A673 (cell line): ENCODE measurements at regions not wholly inside any gene's neighbourhood (a gene's known extent, or its start where the extent isn't known, plus 50 kb on each side); places are given as distances from the start of the nearest gene placed in this dataset.

ENCODE experiments used
- EZH2 ChIP-seq: fragments of 200-600 bp; sonication (generic); IDR thresholded peaks from 2 replicates; pipeline ENCODE4 v1.6.1; 2017; ENCODE audit warnings: borderline replicate concordance, low read depth, mild to moderate bottlenecking, mixed read lengths, antibody characterized with exemption, low read length; ENCODE audit not compliant: poor library complexity, severe bottlenecking
- TF ChIP-seq, protein P1 (sequence below): fragments of 300-800, 200-600 bp; sonication (generic); conservative IDR thresholded peaks from 2 replicates; pipeline ENCODE4 v1.5.1; 2017; ENCODE audit warnings: low read depth, mild to moderate bottlenecking, antibody characterized with exemption, low read length, moderate library complexity, mixed read lengths

DNA sequence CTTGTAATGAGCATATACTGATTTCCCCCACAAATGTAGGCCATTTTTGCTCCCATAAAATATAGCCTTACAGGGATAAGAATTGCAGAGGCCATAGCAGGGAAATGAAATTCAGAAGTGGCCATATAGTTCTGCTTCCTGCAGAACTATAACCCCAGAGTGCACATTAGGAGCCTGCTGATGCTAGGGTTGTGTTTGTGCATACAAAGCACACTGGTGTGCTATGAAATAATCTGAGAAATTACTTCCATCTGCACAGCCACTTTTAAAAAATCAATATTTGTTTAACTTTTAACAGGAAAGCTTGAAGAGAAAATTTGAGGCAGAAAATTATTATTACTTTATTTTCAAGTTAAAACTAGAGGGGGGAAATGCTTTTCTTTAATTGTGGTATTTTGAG, 380.3 kb downstream of the MRPS30 start:
- TF ChIP-seq, protein P1, sequence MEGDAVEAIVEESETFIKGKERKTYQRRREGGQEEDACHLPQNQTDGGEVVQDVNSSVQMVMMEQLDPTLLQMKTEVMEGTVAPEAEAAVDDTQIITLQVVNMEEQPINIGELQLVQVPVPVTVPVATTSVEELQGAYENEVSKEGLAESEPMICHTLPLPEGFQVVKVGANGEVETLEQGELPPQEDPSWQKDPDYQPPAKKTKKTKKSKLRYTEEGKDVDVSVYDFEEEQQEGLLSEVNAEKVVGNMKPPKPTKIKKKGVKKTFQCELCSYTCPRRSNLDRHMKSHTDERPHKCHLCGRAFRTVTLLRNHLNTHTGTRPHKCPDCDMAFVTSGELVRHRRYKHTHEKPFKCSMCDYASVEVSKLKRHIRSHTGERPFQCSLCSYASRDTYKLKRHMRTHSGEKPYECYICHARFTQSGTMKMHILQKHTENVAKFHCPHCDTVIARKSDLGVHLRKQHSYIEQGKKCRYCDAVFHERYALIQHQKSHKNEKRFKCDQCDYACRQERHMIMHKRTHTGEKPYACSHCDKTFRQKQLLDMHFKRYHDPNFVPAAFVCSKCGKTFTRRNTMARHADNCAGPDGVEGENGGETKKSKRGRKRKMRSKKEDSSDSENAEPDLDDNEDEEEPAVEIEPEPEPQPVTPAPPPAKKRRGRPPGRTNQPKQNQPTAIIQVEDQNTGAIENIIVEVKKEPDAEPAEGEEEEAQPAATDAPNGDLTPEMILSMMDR: no peak
- no peak for TF ChIP-seq EZH2
